Panc1 (cell line): ENCODE measurements at regions not wholly inside any gene's neighbourhood (a gene's known extent, or its start where the extent isn't known, plus 50 kb on each side); places are given as distances from the start of the nearest gene placed in this dataset.
A peak's percentile ranks its signal among the peaks of the same experiment; 100 is the strongest.

ENCODE experiments used
- CTCF ChIP-seq: fragments of 450-650 bp; IDR thresholded peaks from 2 replicates; pipeline ENCODE4 v1.5.1; 2017; ENCODE audit warnings: mild to moderate bottlenecking
- POLR2AphosphoS5 ChIP-seq: IDR thresholded peaks from 2 replicates; pipeline ENCODE4 v1.6.1; 2012; ENCODE audit warnings: mild to moderate bottlenecking, low read depth, low read length, moderate library complexity
- REST ChIP-seq, 2 experiments: IDR thresholded peaks; 2 replicates each; pipeline ENCODE4 v1.6.1; 2011 to 2012; ENCODE audit warnings: low read depth in 2 of 2, control low read depth in 1 of 2, low read length in 1 of 2, mild to moderate bottlenecking in 1 of 2, moderate library complexity in 1 of 2; ENCODE audit not compliant: insufficient read depth in 1 of 2
- TCF7L2 ChIP-seq: IDR thresholded peaks from 2 replicates; pipeline ENCODE4 v1.6.1; 2011; ENCODE audit warnings: mild to moderate bottlenecking, low read depth, low read length, inconsistent platforms

GRCh38 chr3:159766563-159767185 is 222.0 kb upstream of the IL12A start:
- TF ChIP-seq CTCF (peak; percentile 77), POLR2AphosphoS5 (no peak), REST (IDR thresholded peaks at IDR 0.05; ENCODE audit: insufficient read depth in 1 of 2, low read depth in 2 of 2, low read length in 1 of 2) (no peak), TCF7L2 (no peak)
